Brain pericyte (primary cell): ENCODE measurements at regions not wholly inside any gene's neighbourhood (a gene's known extent, or its start where the extent isn't known, plus 50 kb on each side); places are given as distances from the start of the nearest gene placed in this dataset.

Experiments
- DNase-seq: peaks from one replicate; pipeline ENCODE4 v3.0.0-alpha.2; 2012; ENCODE audit warnings: low read depth, low spot score

DNA sequence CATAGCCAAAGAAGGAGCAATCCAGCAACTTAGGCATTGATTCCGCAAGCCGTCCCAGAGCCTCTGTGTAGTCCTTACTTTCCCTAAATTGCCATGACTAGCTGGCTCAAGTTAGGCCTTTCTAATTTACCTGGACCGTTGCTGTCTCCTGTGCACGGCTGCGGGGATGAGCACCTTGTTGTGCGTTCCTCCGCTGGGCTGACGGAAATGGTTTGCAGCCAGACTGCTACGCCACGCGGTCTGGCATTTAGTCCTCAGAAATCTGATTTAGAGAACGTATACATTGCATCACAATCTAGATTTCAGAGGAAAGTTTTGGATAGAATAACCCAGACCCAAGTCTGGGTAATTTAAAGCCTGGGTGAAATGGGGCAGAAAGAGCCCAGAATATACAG is 133.2 kb upstream of the ARHGAP5 start:
- DNase-seq: no peak

- DNase-seq: no peak
These were observed 132.6 kb upstream of the ARHGAP5 start for GRCh38 chr14:31944256-31945073.

GRCh38 chr14:31945074-31945613 is 132.0 kb upstream of the ARHGAP5 start:
- DNase-seq: no peak

DNA sequence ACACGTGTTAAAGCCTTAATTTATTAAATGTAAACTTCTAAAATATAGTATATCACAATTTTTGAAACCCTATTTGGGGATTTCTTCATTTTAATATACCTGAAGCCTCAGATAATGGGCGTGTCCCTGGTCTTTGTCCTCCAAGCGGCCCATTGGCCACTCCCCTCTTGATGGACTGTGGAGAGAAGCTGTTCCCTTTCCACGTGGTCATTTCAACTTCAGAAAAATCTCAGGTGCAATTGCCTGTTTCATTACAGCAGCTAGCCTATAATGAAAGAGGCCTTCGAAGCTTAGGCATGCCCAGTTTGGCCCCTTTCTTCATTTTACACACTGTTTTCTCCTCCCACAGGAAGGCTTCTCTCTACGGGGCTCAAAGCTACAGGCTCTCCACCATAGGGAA is 131.4 kb upstream of the ARHGAP5 start:
- no peak for DNase-seq

GRCh38 chr14:31947076-31947475 is 130.0 kb upstream of the ARHGAP5 start:
- DNase-seq: no peak

- DNase-seq: no peak
These were observed 129.2 kb upstream of the ARHGAP5 start for GRCh38 chr14:31947680-31948595.

GRCh38 chr14:31949709-31950108 is 127.4 kb upstream of the ARHGAP5 start:
- DNase-seq: no peak

- no peak for DNase-seq
These were observed 126.8 kb upstream of the ARHGAP5 start for GRCh38 chr14:31950331-31950730.

GRCh38 chr14:31950764-31951637 is 126.1 kb upstream of the ARHGAP5 start:
- peak; percentile 17 for DNase-seq

- no peak for DNase-seq
These were observed 125.5 kb upstream of the ARHGAP5 start for GRCh38 chr14:31951638-31951964.

GRCh38 chr14:31952573-31952972 is 124.5 kb upstream of the ARHGAP5 start:
- DNase-seq: no peak

DNA sequence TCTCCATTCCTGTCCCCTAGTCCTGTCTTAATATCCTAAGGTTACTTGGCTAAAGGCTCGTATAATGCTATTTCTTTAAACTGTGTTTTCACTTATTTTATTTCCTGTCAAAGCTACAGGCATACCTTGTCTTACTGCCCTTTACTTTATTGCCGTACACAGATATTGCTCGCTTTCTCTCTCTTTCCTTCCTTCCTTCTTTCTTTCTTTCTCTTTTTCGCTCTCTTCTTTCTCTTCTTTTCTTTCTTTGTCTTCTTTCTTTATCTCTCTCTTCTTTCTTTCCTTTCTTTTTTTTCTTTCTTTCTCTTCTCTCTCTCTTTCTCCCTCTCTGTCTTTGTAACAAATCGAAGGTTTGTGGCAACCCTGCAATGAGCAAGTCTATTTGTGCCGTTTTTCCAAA is 123.9 kb upstream of the ARHGAP5 start:
- DNase-seq: no peak

GRCh38 chr14:31954991-31955390 is 122.1 kb upstream of the ARHGAP5 start:
- DNase-seq: no peak

DNA sequence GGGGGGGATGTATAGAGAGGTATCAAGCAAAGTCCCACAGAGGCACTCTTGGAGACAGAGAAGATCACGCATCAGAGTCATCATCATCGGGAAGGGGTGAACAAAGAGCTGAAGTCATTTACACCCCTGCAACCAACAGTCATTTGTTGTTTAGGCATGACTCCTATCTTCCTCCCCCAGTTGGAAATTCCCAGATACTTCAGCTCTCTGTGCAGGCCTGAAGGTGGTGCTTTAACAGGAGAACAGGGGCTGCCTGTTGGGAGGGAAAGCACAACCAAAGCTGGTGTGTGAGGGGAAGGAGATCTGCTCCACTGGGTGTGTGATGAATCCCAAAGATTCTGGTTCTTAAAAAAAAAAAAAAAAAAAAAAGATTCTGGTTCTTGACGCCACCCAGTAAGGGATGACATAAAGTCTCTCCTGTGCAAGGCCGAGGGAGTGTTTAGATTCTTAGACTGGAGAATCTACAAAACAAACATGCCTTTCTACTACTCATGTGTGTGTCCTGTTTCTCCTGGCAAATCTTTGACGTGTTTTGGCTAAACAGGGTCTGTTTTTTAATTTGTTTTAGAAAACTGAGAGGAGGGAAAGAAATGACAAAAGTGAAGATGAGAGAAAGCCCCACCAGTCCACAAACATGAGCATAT is 121.0 kb upstream of the ARHGAP5 start:
- no peak for DNase-seq

GRCh38 chr14:31957565-31957964 is 119.5 kb upstream of the ARHGAP5 start:
- no peak for DNase-seq

DNA sequence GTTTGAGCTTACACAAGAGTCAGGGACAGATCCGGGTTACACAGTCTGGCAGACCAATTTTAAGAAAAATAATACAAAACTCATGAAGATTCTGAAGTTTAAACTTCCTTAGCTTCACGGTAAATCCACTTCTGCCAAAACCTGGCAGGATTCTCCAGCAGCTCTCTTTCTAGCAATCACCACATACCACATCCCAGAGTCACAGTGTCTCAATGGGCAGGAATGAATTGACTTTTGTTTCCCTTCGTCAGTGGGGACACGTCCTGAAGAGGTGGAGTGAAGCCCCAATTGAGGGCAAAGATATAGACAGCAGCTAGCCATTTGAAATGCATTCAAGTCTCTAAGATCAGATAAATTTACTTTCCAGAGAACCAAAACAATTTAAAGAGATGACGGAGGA is 117.1 kb upstream of the ARHGAP5 start:
- DNase-seq: no peak

- no peak for DNase-seq
These were observed 115.2 kb upstream of the ARHGAP5 start for GRCh38 chr14:31961896-31962295.

DNA sequence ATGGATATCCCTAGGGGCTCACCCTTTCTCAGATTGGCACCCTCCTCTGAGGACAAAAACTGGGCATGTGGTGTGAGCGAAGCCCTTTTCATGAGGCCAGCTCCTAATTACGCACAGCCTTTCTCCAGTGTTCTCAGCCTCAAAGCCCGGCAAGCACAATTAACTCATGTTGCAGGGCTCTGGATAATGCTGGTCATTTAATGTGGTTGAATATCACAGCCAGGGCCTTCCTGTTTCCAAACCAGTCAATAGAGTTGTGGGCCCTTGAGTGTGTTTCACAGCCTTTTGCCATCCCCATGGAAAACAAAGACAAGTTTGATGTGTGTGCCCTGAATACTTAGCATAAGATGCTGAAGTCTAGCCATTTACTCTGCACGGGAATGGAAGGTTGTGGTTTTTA is 114.2 kb upstream of the ARHGAP5 start:
- DNase-seq: no peak

DNA sequence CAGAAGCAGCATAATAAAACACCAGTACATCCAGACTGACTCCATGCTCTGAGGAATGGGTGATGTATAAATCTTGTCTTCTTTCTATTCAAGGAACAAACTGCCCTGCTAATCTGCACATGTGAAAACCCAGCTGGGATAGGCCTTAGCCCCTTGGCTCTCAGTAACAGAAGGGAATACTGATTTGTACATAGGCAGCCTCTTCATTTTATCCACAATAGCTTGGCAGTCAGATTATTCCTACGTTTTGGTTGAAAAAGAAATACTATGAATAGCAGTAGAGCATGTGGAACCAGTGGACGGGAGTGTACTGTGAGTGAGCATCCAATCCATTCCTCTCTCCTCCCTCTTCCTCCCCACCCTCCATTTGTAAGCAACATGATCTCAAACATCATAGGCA is 113.5 kb upstream of the ARHGAP5 start:
- DNase-seq: no peak

- DNase-seq: no peak
These were observed 112.6 kb upstream of the ARHGAP5 start for GRCh38 chr14:31964490-31964889.

- no peak for DNase-seq
These were observed 111.9 kb upstream of the ARHGAP5 start for GRCh38 chr14:31965071-31965734.
